Liver (tissue), 3 donors: ENCODE measurements at regions not wholly inside any gene's neighbourhood (a gene's known extent, or its start where the extent isn't known, plus 50 kb on each side); places are given as distances from the start of the nearest gene placed in this dataset.
"Not testable (repeated sequence)": the region's sequence is repeated elsewhere in the genome, so short reads cannot be mapped to it uniquely, and the experiment has no call there.

Experiments used
- CTCF ChIP-seq: fragments of 150-350 bp; IDR thresholded peaks from 2 replicates; pipeline ENCODE4 v1.5.1; 2017; ENCODE audit warnings: improper control_type of control experiment, low read depth, low read length; ENCODE audit not compliant: missing input control
- EGR1 ChIP-seq, 2 donors: IDR thresholded peaks; 2 replicates each; pipeline ENCODE4 v1.6.1; 2016 to 2018; ENCODE audit warnings: antibody characterized with exemption in 2 of 2, low read depth in 2 of 2
- GABPA ChIP-seq, 2 donors: IDR thresholded peaks in 1 of 2; conservative IDR thresholded peaks in 1 of 2; 2 replicates each; pipeline ENCODE4 v1.6.1; 2016; ENCODE audit warnings: antibody characterized with exemption in 2 of 2, mild to moderate bottlenecking in 1 of 2, moderate library complexity in 1 of 2
- JUND ChIP-seq, 2 donors: IDR thresholded peaks; 2 replicates each; pipeline ENCODE4 v1.6.1; 2016; ENCODE audit warnings: antibody characterized with exemption in 2 of 2
- MAX ChIP-seq: IDR thresholded peaks from 2 replicates; pipeline ENCODE4 v1.6.1; 2016; ENCODE audit warnings: antibody characterized with exemption
- NR2F2 ChIP-seq: IDR thresholded peaks from 2 replicates; pipeline ENCODE4 v1.6.1; 2016; ENCODE audit warnings: antibody characterized with exemption
- RAD21 ChIP-seq, 2 donors: IDR thresholded peaks; 2 replicates each; pipeline ENCODE4 v1.6.1; 2016; ENCODE audit warnings: antibody characterized with exemption in 2 of 2, mild to moderate bottlenecking in 2 of 2
- RXRA ChIP-seq, 2 donors: IDR thresholded peaks; 2 replicates each; pipeline ENCODE4 v1.6.1; 2017 to 2018; ENCODE audit warnings: antibody characterized with exemption in 2 of 2, mild to moderate bottlenecking in 1 of 2
- SP1 ChIP-seq: IDR thresholded peaks from 2 replicates; pipeline ENCODE4 v1.6.1; 2018; ENCODE audit warnings: antibody characterized with exemption, mild to moderate bottlenecking
- TAF1 ChIP-seq: conservative IDR thresholded peaks from 2 replicates; pipeline ENCODE4 v1.6.1; 2016; ENCODE audit warnings: antibody characterized with exemption, mild to moderate bottlenecking
- TF ChIP-seq, protein P1 (sequence below): IDR thresholded peaks from 2 replicates; pipeline ENCODE4 v1.6.1; 2016; ENCODE audit warnings: antibody characterized with exemption, mild to moderate bottlenecking
- TF ChIP-seq, protein P2 (sequence below): IDR thresholded peaks from 2 replicates; pipeline ENCODE4 v1.6.1; 2016; ENCODE audit warnings: antibody characterized with exemption
- donor health status: healthy.
- donor health status: healthy.

DNA sequence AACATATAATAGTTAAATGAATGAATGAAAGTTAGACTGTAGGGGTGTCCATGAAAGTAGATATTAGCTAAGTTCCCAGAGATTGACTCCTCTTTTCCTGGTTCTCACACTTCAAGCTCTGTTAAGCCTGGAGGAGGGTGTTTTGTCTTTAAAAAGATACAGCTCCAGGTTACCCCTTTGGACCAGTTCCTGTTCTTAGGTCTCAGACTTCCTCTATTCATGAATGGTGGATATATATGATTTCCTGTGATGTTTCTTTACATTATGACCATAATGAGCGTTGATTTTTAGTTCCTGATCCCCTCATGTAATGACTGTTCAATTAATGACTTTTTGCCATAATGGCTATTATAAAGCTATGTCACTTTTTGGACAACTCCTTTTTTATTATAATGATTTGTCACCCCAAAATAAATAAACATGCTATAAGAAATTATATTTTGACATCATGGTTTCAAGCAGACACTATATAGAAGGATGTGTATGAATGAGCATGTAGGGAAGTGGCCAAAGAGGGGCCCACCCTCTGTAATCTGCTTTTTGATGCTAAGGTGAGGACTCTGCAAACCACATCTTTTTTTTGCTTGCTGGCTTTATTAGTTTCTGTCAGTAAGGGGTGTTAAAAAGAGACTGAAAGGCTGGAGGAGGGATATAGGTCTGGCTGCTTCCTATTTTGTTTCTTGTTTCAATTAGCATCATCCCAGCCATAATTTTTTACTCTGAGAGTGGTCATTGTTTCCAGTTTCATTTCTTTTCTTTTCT lies 115.2 kb downstream of the FAM72B start:
- not testable (repeated sequence) for TF ChIP-seq SP1; CTCF; RAD21 (IDR thresholded peaks at IDR 0.05); JUND (IDR thresholded peaks at IDR 0.05); MAX; TAF1; EGR1 (IDR thresholded peaks at IDR 0.05; ENCODE audit: low read depth in 2 of 2); GABPA (IDR thresholded peaks at IDR 0.05 in 1 of 2, conservative IDR thresholded peaks at IDR 0.05 in 1 of 2); NR2F2; RXRA (IDR thresholded peaks at IDR 0.05)
- TF ChIP-seq, protein P1, sequence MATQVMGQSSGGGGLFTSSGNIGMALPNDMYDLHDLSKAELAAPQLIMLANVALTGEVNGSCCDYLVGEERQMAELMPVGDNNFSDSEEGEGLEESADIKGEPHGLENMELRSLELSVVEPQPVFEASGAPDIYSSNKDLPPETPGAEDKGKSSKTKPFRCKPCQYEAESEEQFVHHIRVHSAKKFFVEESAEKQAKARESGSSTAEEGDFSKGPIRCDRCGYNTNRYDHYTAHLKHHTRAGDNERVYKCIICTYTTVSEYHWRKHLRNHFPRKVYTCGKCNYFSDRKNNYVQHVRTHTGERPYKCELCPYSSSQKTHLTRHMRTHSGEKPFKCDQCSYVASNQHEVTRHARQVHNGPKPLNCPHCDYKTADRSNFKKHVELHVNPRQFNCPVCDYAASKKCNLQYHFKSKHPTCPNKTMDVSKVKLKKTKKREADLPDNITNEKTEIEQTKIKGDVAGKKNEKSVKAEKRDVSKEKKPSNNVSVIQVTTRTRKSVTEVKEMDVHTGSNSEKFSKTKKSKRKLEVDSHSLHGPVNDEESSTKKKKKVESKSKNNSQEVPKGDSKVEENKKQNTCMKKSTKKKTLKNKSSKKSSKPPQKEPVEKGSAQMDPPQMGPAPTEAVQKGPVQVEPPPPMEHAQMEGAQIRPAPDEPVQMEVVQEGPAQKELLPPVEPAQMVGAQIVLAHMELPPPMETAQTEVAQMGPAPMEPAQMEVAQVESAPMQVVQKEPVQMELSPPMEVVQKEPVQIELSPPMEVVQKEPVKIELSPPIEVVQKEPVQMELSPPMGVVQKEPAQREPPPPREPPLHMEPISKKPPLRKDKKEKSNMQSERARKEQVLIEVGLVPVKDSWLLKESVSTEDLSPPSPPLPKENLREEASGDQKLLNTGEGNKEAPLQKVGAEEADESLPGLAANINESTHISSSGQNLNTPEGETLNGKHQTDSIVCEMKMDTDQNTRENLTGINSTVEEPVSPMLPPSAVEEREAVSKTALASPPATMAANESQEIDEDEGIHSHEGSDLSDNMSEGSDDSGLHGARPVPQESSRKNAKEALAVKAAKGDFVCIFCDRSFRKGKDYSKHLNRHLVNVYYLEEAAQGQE = not testable (repeated sequence)
- TF ChIP-seq, protein P2, sequence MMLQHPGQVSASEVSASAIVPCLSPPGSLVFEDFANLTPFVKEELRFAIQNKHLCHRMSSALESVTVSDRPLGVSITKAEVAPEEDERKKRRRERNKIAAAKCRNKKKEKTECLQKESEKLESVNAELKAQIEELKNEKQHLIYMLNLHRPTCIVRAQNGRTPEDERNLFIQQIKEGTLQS = not testable (repeated sequence)
